ENCODE measurements at regions not wholly inside any gene's neighbourhood (a gene's known extent, or its start where the extent isn't known, plus 50 kb on each side); places are given as distances from the start of the nearest gene placed in this dataset.
"Not testable (repeated sequence)": the region's sequence is repeated elsewhere in the genome, so short reads cannot be mapped to it uniquely, and the experiment has no call there.

- DNase-seq (ENCODE audit: low read depth), result no peak
Measured at GRCh38 chr12:69131077-69131476, 108.3 kb upstream of the CPSF6 start.

- DNase-seq (ENCODE audit: low read depth), result no peak
Measured at GRCh38 chr12:69136931-69137613, 102.3 kb upstream of the CPSF6 start.

GRCh38 chr12:69141074-69141473, 98.3 kb upstream of the CPSF6 start:
- no peak for DNase-seq (ENCODE audit: low read depth)

- DNase-seq (ENCODE audit: low read depth), result no peak
Measured at GRCh38 chr12:69149270-69149669, 90.1 kb upstream of the CPSF6 start.

GRCh38 chr12:69150083-69150795, 89.1 kb upstream of the CPSF6 start:
- DNase-seq (ENCODE audit: low read depth), result no peak

GRCh38 chr12:69150796-69151127, 88.6 kb upstream of the CPSF6 start:
- DNase-seq (ENCODE audit: low read depth), result no peak

GRCh38 chr12:69151254-69151764, 88.1 kb upstream of the CPSF6 start:
- DNase-seq (ENCODE audit: low read depth), result no peak

GRCh38 chr12:69154585-69155363, 84.6 kb upstream of the CPSF6 start:
- DNase-seq (ENCODE audit: low read depth), result peak; percentile 46

GRCh38 chr12:69157023-69157655, 82.2 kb upstream of the CPSF6 start:
- DNase-seq (ENCODE audit: low read depth), result peak; percentile 66

GRCh38 chr12:69161829-69162228, 77.5 kb upstream of the CPSF6 start:
- peak; percentile 37 for DNase-seq (ENCODE audit: low read depth)

GRCh38 chr12:69163681-69164362, 75.5 kb upstream of the CPSF6 start:
- DNase-seq (ENCODE audit: low read depth), result no peak

- no peak for DNase-seq (ENCODE audit: low read depth)
Measured at GRCh38 chr12:69167648-69168165, 71.7 kb upstream of the CPSF6 start.

GRCh38 chr12:69168363-69168762, 71.0 kb upstream of the CPSF6 start:
- no peak for DNase-seq (ENCODE audit: low read depth)

GRCh38 chr12:69168828-69169227, 70.5 kb upstream of the CPSF6 start:
- DNase-seq (ENCODE audit: low read depth), result no peak

GRCh38 chr12:69170293-69170692, 69.1 kb upstream of the CPSF6 start:
- no peak for DNase-seq (ENCODE audit: low read depth)

- no peak for DNase-seq (ENCODE audit: low read depth)
Measured at GRCh38 chr12:69171881-69172280, 67.5 kb upstream of the CPSF6 start.

- no peak for DNase-seq (ENCODE audit: low read depth)
Measured at GRCh38 chr12:69172491-69172890, 66.9 kb upstream of the CPSF6 start.

- no peak for DNase-seq (ENCODE audit: low read depth)
Measured at GRCh38 chr12:69173368-69173767, 66.0 kb upstream of the CPSF6 start.

- DNase-seq (ENCODE audit: low read depth), result no peak
Measured at GRCh38 chr12:69179786-69180185, 59.6 kb upstream of the CPSF6 start.

GRCh38 chr12:69187572-69187971, 51.8 kb upstream of the CPSF6 start:
- DNase-seq (ENCODE audit: low read depth), result not testable (repeated sequence)

- DNase-seq (ENCODE audit: low read depth), result no peak
Measured at GRCh38 chr12:69189378-69189978, 49.9 kb upstream of the CPSF6 start.
